GM12875 (cell line): ENCODE measurements at regions not wholly inside any gene's neighbourhood (a gene's known extent, or its start where the extent isn't known, plus 50 kb on each side); places are given as distances from the start of the nearest gene placed in this dataset.

ENCODE experiments used
- H3K4me3 ChIP-seq: one replicate; pipeline ENCODE4 v1.5.1; 2011; ENCODE audit warnings: low read depth, low read length, control low read depth
- CTCF ChIP-seq: IDR thresholded peaks from 2 replicates; pipeline ENCODE4 v1.5.1; 2011; ENCODE audit warnings: low read depth, mild to moderate bottlenecking, control low read depth, inconsistent platforms, low read length, moderate library complexity, borderline replicate concordance; ENCODE audit not compliant: insufficient read depth

GRCh38 chr3:64291956-64292355 is 66.7 kb upstream of the PRICKLE2 start:
- no peak for TF ChIP-seq CTCF
- no peak overlapping the region for H3K4me3 ChIP-seq

- H3K4me3 ChIP-seq: no peak overlapping the region
- no peak for TF ChIP-seq CTCF
Measured at GRCh38 chr3:64291345-64291744, 66.1 kb upstream of the PRICKLE2 start.

GRCh38 chr3:64290864-64291263 is 65.6 kb upstream of the PRICKLE2 start:
- no peak for TF ChIP-seq CTCF
- no peak overlapping the region for H3K4me3 ChIP-seq

GRCh38 chr3:64290161-64290560 is 64.9 kb upstream of the PRICKLE2 start:
- no peak overlapping the region for H3K4me3 ChIP-seq

GRCh38 chr3:64289622-64290021 is 64.4 kb upstream of the PRICKLE2 start:
- no peak overlapping the region for H3K4me3 ChIP-seq
- no peak for TF ChIP-seq CTCF

More at GRCh38 chr3:64290161-64290560, 64.9 kb upstream of the PRICKLE2 start:
- TF ChIP-seq CTCF: no peak

- no peak for TF ChIP-seq CTCF
- no peak overlapping the region for H3K4me3 ChIP-seq
Measured at GRCh38 chr3:64278625-64279024, 53.4 kb upstream of the PRICKLE2 start.

GRCh38 chr3:64276131-64276530 is 50.9 kb upstream of the PRICKLE2 start:
- no peak overlapping the region for H3K4me3 ChIP-seq
- no peak for TF ChIP-seq CTCF
